ENCODE measurements at regions not wholly inside any gene's neighbourhood (a gene's known extent, or its start where the extent isn't known, plus 50 kb on each side); places are given as distances from the start of the nearest gene placed in this dataset.
"Not testable (repeated sequence)": the region's sequence is repeated elsewhere in the genome, so short reads cannot be mapped to it uniquely, and the experiment has no call there.

GRCh38 chr5:51148437-51148836 is 234.8 kb upstream of the ISL1 start:
- ChIA-PET CTCF (no interaction called here), POLR2A (no interaction called here)
- no peak for DNase-seq (ENCODE audit: extremely low spot score)
- no peak for TF ChIP-seq FOXM1 (IDR thresholded peaks at IDR 0.05; ENCODE audit: borderline replicate concordance)
- TF ChIP-seq LEF1 (IDR thresholded peaks at IDR 0.05; ENCODE audit: borderline replicate concordance) = no peak
- no peak for TF ChIP-seq HDGF (IDR thresholded peaks at IDR 0.05; ENCODE audit: borderline replicate concordance)
- TF ChIP-seq BHLHE40 (IDR thresholded peaks at IDR 0.05; ENCODE audit: borderline replicate concordance) = no peak
- no peak for TF ChIP-seq ELF4 (IDR thresholded peaks at IDR 0.05)
- no peak for TF ChIP-seq ARNT (IDR thresholded peaks at IDR 0.05)
- TF ChIP-seq L3MBTL2 (conservative IDR thresholded peaks at IDR 0.05) = no peak
- TF ChIP-seq ZNF384 (IDR thresholded peaks at IDR 0.05) = no peak
- no peak for TF ChIP-seq FOXK2 (IDR thresholded peaks at IDR 0.05)
- no peak for TF ChIP-seq SUZ12 (IDR thresholded peaks at IDR 0.05)
- TF ChIP-seq TARDBP (IDR thresholded peaks at IDR 0.05) = no peak

GRCh38 chr5:51156222-51156621 is 227.0 kb upstream of the ISL1 start:
- ChIA-PET POLR2A (no interaction called here), CTCF (no interaction called here)
- no peak for DNase-seq (ENCODE audit: extremely low spot score)
- TF ChIP-seq TARDBP (IDR thresholded peaks at IDR 0.05) (no peak), ZNF384 (IDR thresholded peaks at IDR 0.05) (no peak), FOXK2 (IDR thresholded peaks at IDR 0.05) (no peak), FOXM1 (IDR thresholded peaks at IDR 0.05; ENCODE audit: borderline replicate concordance) (no peak), SUZ12 (IDR thresholded peaks at IDR 0.05) (no peak)

- no peak for DNase-seq (ENCODE audit: extremely low spot score)
- POLR2A ChIA-PET = no interaction called here
- TF ChIP-seq SUZ12 (IDR thresholded peaks at IDR 0.05) (no peak), ELF4 (IDR thresholded peaks at IDR 0.05) (no peak), FOXK2 (IDR thresholded peaks at IDR 0.05) (no peak), FOXA1 (IDR thresholded peaks at IDR 0.05) (no peak), ZNF384 (IDR thresholded peaks at IDR 0.05) (no peak), L3MBTL2 (conservative IDR thresholded peaks at IDR 0.05) (no peak)
- CTCF ChIA-PET = no interaction called here
Measured at GRCh38 chr5:51156838-51157237, 226.4 kb upstream of the ISL1 start.

GRCh38 chr5:51159164-51159563 is 224.1 kb upstream of the ISL1 start:
- DNase-seq (ENCODE audit: extremely low spot score) = no peak
- CTCF ChIA-PET = no interaction called here
- POLR2A ChIA-PET = no interaction called here
- TF ChIP-seq SUZ12 (IDR thresholded peaks at IDR 0.05) (no peak), ZNF384 (IDR thresholded peaks at IDR 0.05) (no peak), ELF4 (IDR thresholded peaks at IDR 0.05) (no peak), FOXM1 (IDR thresholded peaks at IDR 0.05; ENCODE audit: borderline replicate concordance) (no peak), SP1 (IDR thresholded peaks at IDR 0.05) (no peak), FOXA1 (IDR thresholded peaks at IDR 0.05) (no peak), FOXK2 (IDR thresholded peaks at IDR 0.05) (no peak), LEF1 (IDR thresholded peaks at IDR 0.05; ENCODE audit: borderline replicate concordance) (no peak), L3MBTL2 (conservative IDR thresholded peaks at IDR 0.05) (no peak), NFRKB (IDR thresholded peaks at IDR 0.05) (no peak), HDGF (IDR thresholded peaks at IDR 0.05; ENCODE audit: borderline replicate concordance) (no peak), ARNT (IDR thresholded peaks at IDR 0.05) (no peak)
- TF ChIP-seq, protein P1, sequence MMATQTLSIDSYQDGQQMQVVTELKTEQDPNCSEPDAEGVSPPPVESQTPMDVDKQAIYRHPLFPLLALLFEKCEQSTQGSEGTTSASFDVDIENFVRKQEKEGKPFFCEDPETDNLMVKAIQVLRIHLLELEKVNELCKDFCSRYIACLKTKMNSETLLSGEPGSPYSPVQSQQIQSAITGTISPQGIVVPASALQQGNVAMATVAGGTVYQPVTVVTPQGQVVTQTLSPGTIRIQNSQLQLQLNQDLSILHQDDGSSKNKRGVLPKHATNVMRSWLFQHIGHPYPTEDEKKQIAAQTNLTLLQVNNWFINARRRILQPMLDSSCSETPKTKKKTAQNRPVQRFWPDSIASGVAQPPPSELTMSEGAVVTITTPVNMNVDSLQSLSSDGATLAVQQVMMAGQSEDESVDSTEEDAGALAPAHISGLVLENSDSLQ (IDR thresholded peaks at IDR 0.05) = no peak

GRCh38 chr5:51159606-51160005 is 223.6 kb upstream of the ISL1 start:
- TF ChIP-seq NFRKB (IDR thresholded peaks at IDR 0.05) (no peak), L3MBTL2 (conservative IDR thresholded peaks at IDR 0.05) (no peak), FOXA1 (IDR thresholded peaks at IDR 0.05) (no peak), FOXM1 (IDR thresholded peaks at IDR 0.05; ENCODE audit: borderline replicate concordance) (no peak), ARNT (IDR thresholded peaks at IDR 0.05) (no peak), BHLHE40 (IDR thresholded peaks at IDR 0.05; ENCODE audit: borderline replicate concordance) (no peak)
- TF ChIP-seq, protein P1 (IDR thresholded peaks at IDR 0.05) = no peak
- ChIA-PET CTCF (no interaction called here), POLR2A (no interaction called here)
- DNase-seq (ENCODE audit: extremely low spot score) = no peak

DNA sequence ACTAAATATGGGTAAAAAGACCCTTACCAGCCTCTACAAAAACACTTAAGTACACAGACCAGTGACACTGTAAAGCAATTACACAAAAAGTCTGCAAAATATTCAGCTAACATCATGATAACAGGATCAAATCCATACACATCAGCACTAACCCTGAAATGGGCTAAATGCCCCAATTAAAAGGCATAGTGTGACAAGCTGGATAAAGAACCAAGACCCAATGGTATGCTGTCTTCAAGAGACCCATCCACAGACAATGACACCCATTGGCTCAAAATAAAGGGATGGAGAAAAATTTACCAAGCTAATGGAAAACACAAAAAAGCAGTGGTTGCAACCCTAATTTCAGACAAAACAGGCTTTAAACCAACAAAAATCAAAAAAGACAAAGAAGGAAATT is 221.0 kb upstream of the ISL1 start:
- CTCF ChIA-PET = no interaction called here
- TF ChIP-seq FOXK2 (IDR thresholded peaks at IDR 0.05) (no peak), SP1 (IDR thresholded peaks at IDR 0.05) (no peak), NFRKB (IDR thresholded peaks at IDR 0.05) (no peak), ZNF384 (IDR thresholded peaks at IDR 0.05) (no peak), HDGF (IDR thresholded peaks at IDR 0.05; ENCODE audit: borderline replicate concordance) (no peak)
- no peak for DNase-seq (ENCODE audit: extremely low spot score)
- POLR2A ChIA-PET = no interaction called here

DNA sequence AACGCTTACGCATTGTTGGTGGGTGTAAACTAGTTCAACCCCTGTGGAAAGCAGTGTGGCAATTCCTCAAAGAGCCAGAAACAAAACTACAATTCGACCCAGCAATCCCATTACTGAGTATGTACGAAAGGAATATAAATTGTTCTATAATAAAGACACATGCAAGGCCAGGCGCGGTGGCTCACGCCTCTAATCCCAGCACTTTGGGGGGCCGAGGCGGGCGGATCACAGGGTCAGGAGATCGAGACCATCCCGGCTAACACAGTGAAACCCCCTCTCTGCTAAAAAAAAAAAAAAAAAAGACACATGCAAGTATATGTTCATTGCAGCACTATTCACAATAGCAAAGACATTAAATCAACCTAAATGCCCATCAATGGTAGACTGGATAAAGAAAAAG is 217.6 kb upstream of the ISL1 start:
- DNase-seq (ENCODE audit: extremely low spot score); POLR2A ChIA-PET; CTCF ChIA-PET: not testable (repeated sequence)

- no peak for TF ChIP-seq SUZ12 (IDR thresholded peaks at IDR 0.05)
- TF ChIP-seq SP1 (IDR thresholded peaks at IDR 0.05) = no peak
- TF ChIP-seq, protein P1 (IDR thresholded peaks at IDR 0.05) = no peak
- no peak for TF ChIP-seq LEF1 (IDR thresholded peaks at IDR 0.05; ENCODE audit: borderline replicate concordance)
- TF ChIP-seq CTBP1 (IDR thresholded peaks at IDR 0.05; ENCODE audit: borderline replicate concordance) = no peak
- no peak for TF ChIP-seq ELF4 (IDR thresholded peaks at IDR 0.05)
- TF ChIP-seq BHLHE40 (IDR thresholded peaks at IDR 0.05; ENCODE audit: borderline replicate concordance) = no peak
- TF ChIP-seq NFRKB (IDR thresholded peaks at IDR 0.05) = no peak
- TF ChIP-seq ZNF384 (IDR thresholded peaks at IDR 0.05) = no peak
- no peak for TF ChIP-seq FOXM1 (IDR thresholded peaks at IDR 0.05; ENCODE audit: borderline replicate concordance)
- TF ChIP-seq L3MBTL2 (conservative IDR thresholded peaks at IDR 0.05) = no peak
- no peak for TF ChIP-seq FOXK2 (IDR thresholded peaks at IDR 0.05)
- no peak for TF ChIP-seq TARDBP (IDR thresholded peaks at IDR 0.05)
- TF ChIP-seq ARNT (IDR thresholded peaks at IDR 0.05) = no peak
- TF ChIP-seq HDGF (IDR thresholded peaks at IDR 0.05; ENCODE audit: borderline replicate concordance) = no peak
- TF ChIP-seq FOXA1 (IDR thresholded peaks at IDR 0.05) = no peak
- no peak for DNase-seq (ENCODE audit: extremely low spot score)
- CTCF ChIA-PET = no interaction called here
- POLR2A ChIA-PET = no interaction called here
Measured at GRCh38 chr5:51172903-51173626, 210.2 kb upstream of the ISL1 start.
